Esophagus muscularis mucosa (tissue), 4 donors: ENCODE measurements at regions not wholly inside any gene's neighbourhood (a gene's known extent, or its start where the extent isn't known, plus 50 kb on each side); places are given as distances from the start of the nearest gene placed in this dataset.

Experiments used
- DNase-seq: peaks from one replicate; pipeline ENCODE4 v3.0.0-alpha.2; 2017; ENCODE audit errors: extremely low spot score
- H3K27ac ChIP-seq, 4 donors: fragments of 200-600 bp; sonication (generic); replicated peaks in 1 of 4; 1 replicate in 3 of 4; 2 replicates in 1 of 4; pipeline ENCODE4 v1.5.1; 2016 to 2019; ENCODE audit warnings: mild to moderate bottlenecking in 1 of 4
- H3K27me3 ChIP-seq, 4 donors: fragments of 200-600 bp; sonication (generic); one replicate each; pipeline versions ENCODE4 v1.5.1 to v1.6.0; 2016 to 2019
- H3K36me3 ChIP-seq, 4 donors: fragments of 200-600 bp; sonication (generic); one replicate each; pipeline ENCODE4 v1.5.1; 2016 to 2019
- H3K4me1 ChIP-seq, 4 donors: fragments of 200-600 bp; sonication (generic); one replicate each; pipeline ENCODE4 v1.5.1; 2016 to 2019
- H3K4me3 ChIP-seq, 4 donors: fragments of 200-600 bp; sonication (generic); 1 replicate in 2 of 4; 2 replicates in 2 of 4; pipeline ENCODE4 v1.5.1; 2016 to 2019; ENCODE audit warnings: mild to moderate bottlenecking in 4 of 4, moderate library complexity in 1 of 4
- H3K9me3 ChIP-seq, 4 donors: fragments of 200-600 bp; sonication (generic); 1 replicate in 3 of 4; 2 replicates in 1 of 4; pipeline ENCODE4 v1.5.1; 2016 to 2019
- CTCF ChIP-seq, 3 experiments: fragments of 200-600 bp in 2 of 3; fragments of 450-650 bp in 1 of 3; sonication (generic) in 2 of 3; IDR thresholded peaks; one replicate each; pipeline ENCODE4 v1.5.1; 2017 to 2019; ENCODE audit warnings: antibody characterized with exemption in 3 of 3, mild to moderate bottlenecking in 2 of 3, moderate library complexity in 1 of 3
- EP300 ChIP-seq: sonication (generic); formaldehyde crosslinking; IDR thresholded peaks from one replicate; pipeline ENCODE4 v1.6.1; 2017; ENCODE audit warnings: antibody characterized with exemption
- POLR2A ChIP-seq: fragments of 450-650 bp; IDR thresholded peaks from one replicate; pipeline ENCODE4 v1.6.1; 2017; ENCODE audit warnings: antibody characterized with exemption, moderate library complexity, mild to moderate bottlenecking, low read depth
- POLR2AphosphoS5 ChIP-seq, 2 donors: sonication (generic); formaldehyde crosslinking; IDR thresholded peaks; one replicate each; pipeline ENCODE4 v1.6.1; 2017; ENCODE audit warnings: antibody characterized with exemption in 2 of 2
- WGBS: methylation state at CpG from one replicate; pipeline ENCODE4 v1.1.5; 2018; 5-methylcytosine and 5-hydroxymethylcytosine counted together
- intact Hi-C: fragments of 100-400 bp; cut with DNase I; formaldehyde crosslinking; loops from one replicate; pipeline ENCODE4 v1.15.1; 2023

- WGBS = 75% methylated on average over 5 of the region's 6 CpGs
- no peak for DNase-seq
- no peaks in the 10 kb centered on the region for H3K27me3 ChIP-seq
- H3K36me3 ChIP-seq = no peaks in the 10 kb centered on the region
- no peaks in the 10 kb centered on the region for H3K9me3 ChIP-seq
- peaks cover 0 to 35% (median 24%) of the 10 kb centered on the region in 4 donors for H3K4me1 ChIP-seq
- H3K4me3 ChIP-seq = no peak overlapping the region
- intact Hi-C loops = no loop called here
- TF ChIP-seq POLR2AphosphoS5 (IDR thresholded peaks at IDR 0.05) (no peak), CTCF (IDR thresholded peaks at IDR 0.05) (no peak), EP300 (no peak), POLR2A (no peak)
- H3K27ac ChIP-seq = no peak overlapping the region
These were observed 321.9 kb downstream of the MIAT start for GRCh38 chr22:26979294-26979693.

GRCh38 chr22:26981111-26981510 lies 323.7 kb downstream of the MIAT start:
- TF ChIP-seq POLR2A = no peak
- peak; percentile 20 to 33 for TF ChIP-seq POLR2AphosphoS5 (IDR thresholded peaks at IDR 0.05)
- intact Hi-C loops = loop anchor here (10.0 kb wide), 1 partner anchor 114 kb away; no protein-coding TSS in a partner anchor
- H3K27me3 ChIP-seq = no peaks in the 10 kb centered on the region
- H3K4me1 ChIP-seq = peaks cover under 1 to 35% (median 24%) of the 10 kb centered on the region in 4 donors
- H3K27ac ChIP-seq = peak overlapping the region; percentile 62 to 81 (median 67)
- no peaks in the 10 kb centered on the region for H3K36me3 ChIP-seq
- H3K4me3 ChIP-seq = peak overlapping the region in 1 of 4 donors; percentile 4
- H3K9me3 ChIP-seq = no peaks in the 10 kb centered on the region
- 45% methylated on average over 7 of the region's 7 CpGs for WGBS
- no peak for DNase-seq

GRCh38 chr22:26981541-26981940 lies 324.2 kb downstream of the MIAT start:
- no peaks in the 10 kb centered on the region for H3K9me3 ChIP-seq
- H3K4me3 ChIP-seq = peak overlapping the region in 1 of 4 donors; percentile 4
- no peak for DNase-seq
- 41% methylated on average over 5 of the region's 5 CpGs for WGBS
- H3K4me1 ChIP-seq = peaks cover 4 to 35% (median 27%) of the 10 kb centered on the region in 4 donors
- intact Hi-C loops = loop anchor here (10.0 kb wide), 1 partner anchor 113 kb away; no protein-coding TSS in a partner anchor
- no peaks in the 10 kb centered on the region for H3K27me3 ChIP-seq
- H3K36me3 ChIP-seq = no peaks in the 10 kb centered on the region
- TF ChIP-seq CTCF (IDR thresholded peaks at IDR 0.05) = no peak
- TF ChIP-seq POLR2AphosphoS5 (IDR thresholded peaks at IDR 0.05) = peak; percentile 27 to 58
- TF ChIP-seq EP300 = peak; percentile 34
- H3K27ac ChIP-seq = peak overlapping the region; percentile 62 to 81 (median 67)

GRCh38 chr22:26983311-26983710 lies 325.9 kb downstream of the MIAT start:
- H3K27ac ChIP-seq = no peak overlapping the region
- 50% methylated on average over 1 of the region's 1 CpG for WGBS
- peaks cover 4 to 35% (median 29%) of the 10 kb centered on the region in 4 donors for H3K4me1 ChIP-seq
- H3K36me3 ChIP-seq = no peaks in the 10 kb centered on the region
- TF ChIP-seq POLR2AphosphoS5 (IDR thresholded peaks at IDR 0.05) = no peak
- no peak for TF ChIP-seq CTCF (IDR thresholded peaks at IDR 0.05)
- no peak for TF ChIP-seq EP300
- TF ChIP-seq POLR2A = no peak
- no peaks in the 10 kb centered on the region for H3K27me3 ChIP-seq
- no peaks in the 10 kb centered on the region for H3K9me3 ChIP-seq
- DNase-seq = no peak
- H3K4me3 ChIP-seq = no peak overlapping the region
- intact Hi-C loops = loop anchor here (10.0 kb wide), 1 partner anchor 111 kb away; no protein-coding TSS in a partner anchor

- no peaks in the 10 kb centered on the region for H3K27me3 ChIP-seq
- H3K36me3 ChIP-seq = no peaks in the 10 kb centered on the region
- H3K4me3 ChIP-seq = no peak overlapping the region
- TF ChIP-seq POLR2AphosphoS5 (IDR thresholded peaks at IDR 0.05) (no peak), EP300 (no peak), POLR2A (no peak), CTCF (IDR thresholded peaks at IDR 0.05) (no peak)
- H3K27ac ChIP-seq = no peak overlapping the region
- WGBS = 88% methylated on average over 2 of the region's 2 CpGs
- intact Hi-C loops = loop anchor here (10.0 kb wide), 1 partner anchor 110 kb away; no protein-coding TSS in a partner anchor
- no peak for DNase-seq
- no peaks in the 10 kb centered on the region for H3K9me3 ChIP-seq
- peaks cover 4 to 29% (median 26%) of the 10 kb centered on the region in 4 donors for H3K4me1 ChIP-seq
These were observed 327.8 kb downstream of the MIAT start for GRCh38 chr22:26985206-26985605.
